B cell (primary cell): ENCODE measurements at regions not wholly inside any gene's neighbourhood (a gene's known extent, or its start where the extent isn't known, plus 50 kb on each side); places are given as distances from the start of the nearest gene placed in this dataset.

ENCODE experiments used
- CTCF ChIP-seq: fragments of 200-600 bp; IDR thresholded peaks from one replicate; pipeline ENCODE4 v1.8.0; 2022; ENCODE audit warnings: antibody characterized with exemption, mild to moderate bottlenecking
- EZH2 ChIP-seq: IDR thresholded peaks from 2 replicates; pipeline ENCODE4 v1.6.1; 2012; ENCODE audit warnings: borderline replicate concordance, low read depth, mild to moderate bottlenecking, moderate library complexity, low read length; ENCODE audit not compliant: insufficient read depth, poor library complexity, severe bottlenecking

GRCh38 chr1:38138498-38139233 lies 92.1 kb upstream of the POU3F1 start:
- TF ChIP-seq EZH2 (no peak), CTCF (no peak)
